Liver (tissue), 7 donors: ENCODE measurements at regions not wholly inside any gene's neighbourhood (a gene's known extent, or its start where the extent isn't known, plus 50 kb on each side); places are given as distances from the start of the nearest gene placed in this dataset.
"Not testable (repeated sequence)": the region's sequence is repeated elsewhere in the genome, so short reads cannot be mapped to it uniquely, and the experiment has no call there.

Experiments
- DNase-seq: peaks from one replicate; pipeline ENCODE4 v3.0.0-alpha.2; 2017; ENCODE audit warnings: low spot score
- H3K27ac ChIP-seq, 2 donors: one replicate each; pipeline ENCODE4 v1.7.0; 2013; ENCODE audit warnings: inconsistent platforms in 2 of 2, low read length in 2 of 2, control low read depth in 1 of 2, low read depth in 1 of 2, mild to moderate bottlenecking in 1 of 2
- H3K27me3 ChIP-seq, 4 donors: one replicate each; pipeline versions ENCODE4 v1.6.1 to v1.7.0; 2013; ENCODE audit warnings: low read length in 3 of 4, inconsistent platforms in 1 of 4, mild to moderate bottlenecking in 1 of 4, moderate library complexity in 1 of 4; ENCODE audit not compliant: control insufficient read depth in 4 of 4, insufficient read depth in 4 of 4
- H3K36me3 ChIP-seq, 4 donors: one replicate each; pipeline versions ENCODE4 v1.6.1 to v1.7.0; 2013; ENCODE audit warnings: low read length in 3 of 4, mild to moderate bottlenecking in 3 of 4, low read depth in 1 of 4, moderate library complexity in 1 of 4; ENCODE audit not compliant: control insufficient read depth in 4 of 4, insufficient read depth in 3 of 4
- H3K4me1 ChIP-seq, 4 donors: one replicate each; pipeline versions ENCODE4 v1.6.1 to v1.7.0; 2013; ENCODE audit warnings: low read length in 3 of 4, mild to moderate bottlenecking in 3 of 4, moderate library complexity in 1 of 4; ENCODE audit not compliant: control insufficient read depth in 4 of 4, insufficient read depth in 4 of 4
- H3K4me3 ChIP-seq, 3 donors: one replicate each; pipeline versions ENCODE4 v1.6.1 to v1.7.0; 2013; ENCODE audit warnings: low read length in 3 of 3, control low read depth in 1 of 3, low read depth in 1 of 3, mild to moderate bottlenecking in 1 of 3
- H3K9ac ChIP-seq, 2 donors: one replicate each; pipeline ENCODE4 v1.7.0; 2013; ENCODE audit warnings: low read length in 2 of 2, mild to moderate bottlenecking in 2 of 2, moderate library complexity in 2 of 2, control low read depth in 1 of 2, low read depth in 1 of 2
- H3K9me3 ChIP-seq, 4 donors: one replicate each; pipeline versions ENCODE4 v1.6.1 to v1.7.0; 2013; ENCODE audit warnings: low read length in 3 of 4; ENCODE audit not compliant: control insufficient read depth in 4 of 4
- ATF3 ChIP-seq: IDR thresholded peaks from 2 replicates; pipeline ENCODE4 v1.6.1; 2016; ENCODE audit warnings: antibody characterized with exemption
- EGR1 ChIP-seq, 2 donors: IDR thresholded peaks; 2 replicates each; pipeline ENCODE4 v1.6.1; 2016 to 2018; ENCODE audit warnings: antibody characterized with exemption in 2 of 2, low read depth in 2 of 2
- FOXA2 ChIP-seq: IDR thresholded peaks from 2 replicates; pipeline ENCODE4 v1.6.1; 2016; ENCODE audit warnings: antibody characterized with exemption
- HNF4A ChIP-seq, 2 donors: conservative IDR thresholded peaks; 2 replicates each; pipeline ENCODE4 v1.6.1; 2016; ENCODE audit warnings: antibody characterized with exemption in 2 of 2, mild to moderate bottlenecking in 2 of 2
- HNF4G ChIP-seq: IDR thresholded peaks from 2 replicates; pipeline ENCODE4 v1.6.1; 2016; ENCODE audit warnings: antibody characterized with exemption
- MAX ChIP-seq: IDR thresholded peaks from 2 replicates; pipeline ENCODE4 v1.6.1; 2016; ENCODE audit warnings: antibody characterized with exemption
- NR2F2 ChIP-seq: IDR thresholded peaks from 2 replicates; pipeline ENCODE4 v1.6.1; 2016; ENCODE audit warnings: antibody characterized with exemption
- REST ChIP-seq: IDR thresholded peaks from 2 replicates; pipeline ENCODE4 v1.6.1; 2016; ENCODE audit warnings: antibody characterized with exemption, mild to moderate bottlenecking
- RXRA ChIP-seq, 2 donors: IDR thresholded peaks; 2 replicates each; pipeline ENCODE4 v1.6.1; 2017 to 2018; ENCODE audit warnings: antibody characterized with exemption in 2 of 2, mild to moderate bottlenecking in 1 of 2
- SP1 ChIP-seq: IDR thresholded peaks from 2 replicates; pipeline ENCODE4 v1.6.1; 2018; ENCODE audit warnings: antibody characterized with exemption, mild to moderate bottlenecking
- TAF1 ChIP-seq: conservative IDR thresholded peaks from 2 replicates; pipeline ENCODE4 v1.6.1; 2016; ENCODE audit warnings: antibody characterized with exemption, mild to moderate bottlenecking
- ZBTB33 ChIP-seq: IDR thresholded peaks from 2 replicates; pipeline ENCODE4 v1.6.1; 2016; ENCODE audit warnings: antibody characterized with exemption
- WGBS: extraction: QIAGEN DNeasy Blood & Tissue Kit; methylation state at CpG from one replicate; pipeline ENCODE4 v1.1.7; 2013; 5-methylcytosine and 5-hydroxymethylcytosine counted together
- donor health status: healthy.
- donor health status: healthy.
- donor health status: healthy.
- donor health status: healthy.

GRCh38 chr9:87386490-87387025 is 111.1 kb upstream of the DAPK1 start (continued):
- no peak for TF ChIP-seq REST
- TF ChIP-seq FOXA2, result peak; percentile 98
- TF ChIP-seq MAX, result peak; percentile 15
- TF ChIP-seq ATF3, result no peak

GRCh38 chr9:87387351-87388011 is 110.2 kb upstream of the DAPK1 start:
- no peak overlapping the region for H3K9ac ChIP-seq
- no peaks in the 10 kb centered on the region for H3K36me3 ChIP-seq
- WGBS, result 94% methylated on average over 5 of the region's 5 CpGs
- no peak overlapping the region for H3K27ac ChIP-seq
- no peak overlapping the region for H3K4me3 ChIP-seq
- DNase-seq, result no peak
- TF ChIP-seq EGR1 (IDR thresholded peaks at IDR 0.05; ENCODE audit: low read depth in 2 of 2), result no peak
- no peak for TF ChIP-seq SP1
- no peak for TF ChIP-seq NR2F2
- TF ChIP-seq MAX, result no peak
- peaks cover 4 to 12% (median 9%) of the 10 kb centered on the region in 4 donors for H3K4me1 ChIP-seq
- no peaks in the 10 kb centered on the region for H3K27me3 ChIP-seq
- H3K9me3 ChIP-seq, result no peaks in the 10 kb centered on the region

GRCh38 chr9:87388708-87389107 is 109.0 kb upstream of the DAPK1 start:
- H3K4me3 ChIP-seq, H3K9ac ChIP-seq, H3K9me3 ChIP-seq, H3K36me3 ChIP-seq, DNase-seq, H3K27me3 ChIP-seq, H3K27ac ChIP-seq: not testable (repeated sequence)
- 97% methylated on average over 8 of the region's 8 CpGs for WGBS
- peaks cover 4 to 12% (median 9%) of the 10 kb centered on the region in 4 donors for H3K4me1 ChIP-seq

- no peak overlapping the region for H3K9ac ChIP-seq
- 84% methylated on average over 3 of the region's 3 CpGs for WGBS
- H3K27me3 ChIP-seq, result no peaks in the 10 kb centered on the region
- no peak for DNase-seq
- peaks cover 0 to 2% (median 0%) of the 10 kb centered on the region in 4 donors for H3K9me3 ChIP-seq
- TF ChIP-seq RXRA (IDR thresholded peaks at IDR 0.05) (no peak), REST (no peak), EGR1 (IDR thresholded peaks at IDR 0.05; ENCODE audit: low read depth in 2 of 2) (no peak), TAF1 (no peak), ZBTB33 (no peak), HNF4A (conservative IDR thresholded peaks at IDR 0.05) (no peak), ATF3 (no peak), MAX (no peak), HNF4G (no peak)
- peaks cover 4 to 12% (median 7%) of the 10 kb centered on the region in 4 donors for H3K4me1 ChIP-seq
- H3K27ac ChIP-seq, result no peak overlapping the region
- no peak overlapping the region for H3K4me3 ChIP-seq
- no peaks in the 10 kb centered on the region for H3K36me3 ChIP-seq
Measured at GRCh38 chr9:87389936-87390335, 107.7 kb upstream of the DAPK1 start.
